NT2/D1 (cell line): ENCODE measurements at regions not wholly inside any gene's neighbourhood (a gene's known extent, or its start where the extent isn't known, plus 50 kb on each side); places are given as distances from the start of the nearest gene placed in this dataset.

Experiments
- DNase-seq: peaks from one replicate; pipeline ENCODE4 v3.0.0-alpha.2; 2011; ENCODE audit warnings: low read depth, low spot score
- H3K27me3 ChIP-seq: 2 replicates; pipeline ENCODE4 v1.6.0; 2011; ENCODE audit warnings: mild to moderate bottlenecking; ENCODE audit not compliant: insufficient read length, insufficient read depth
- H3K36me3 ChIP-seq: 2 replicates; pipeline ENCODE4 v1.6.1; 2011; ENCODE audit warnings: mild to moderate bottlenecking, low read length, mixed read lengths; ENCODE audit not compliant: insufficient read depth, insufficient read length
- H3K4me1 ChIP-seq: 2 replicates; pipeline ENCODE4 v1.5.1; 2011; ENCODE audit not compliant: insufficient read depth, insufficient read length
- H3K4me3 ChIP-seq: 2 replicates; pipeline ENCODE4 v1.5.1; 2011; ENCODE audit warnings: low read depth; ENCODE audit not compliant: insufficient read length
- H3K9ac ChIP-seq: 2 replicates; pipeline ENCODE4 v1.6.0; 2011; ENCODE audit warnings: low read depth; ENCODE audit not compliant: insufficient read length
- H3K9me3 ChIP-seq: 2 replicates; pipeline ENCODE4 v1.5.1; 2011; ENCODE audit warnings: mild to moderate bottlenecking, low read length; ENCODE audit not compliant: insufficient read depth
- SUZ12 ChIP-seq: IDR thresholded peaks from 2 replicates; pipeline ENCODE4 v1.6.1; 2011; ENCODE audit not compliant: insufficient read length, insufficient read depth; ENCODE audit errors: extremely low read depth
- YY1 ChIP-seq: IDR thresholded peaks from 2 replicates; pipeline ENCODE4 v1.6.1; 2011; ENCODE audit not compliant: insufficient read length, insufficient read depth
- ZNF274 ChIP-seq: IDR thresholded peaks from 2 replicates; pipeline ENCODE4 v1.6.1; 2011; ENCODE audit warnings: mild to moderate bottlenecking, low read depth, low read length

- H3K9me3 ChIP-seq = no peaks in the 10 kb centered on the region
- H3K36me3 ChIP-seq = no peaks in the 10 kb centered on the region
- TF ChIP-seq YY1 (no peak), ZNF274 (no peak), SUZ12 (no peak)
- DNase-seq = no peak
- H3K9ac ChIP-seq = no peak overlapping the region
- no peaks in the 10 kb centered on the region for H3K4me1 ChIP-seq
- H3K4me3 ChIP-seq = no peak overlapping the region
- H3K27me3 ChIP-seq = no peaks in the 10 kb centered on the region
Observed at GRCh38 chr3:151555523-151555922, 94.7 kb upstream of the IGSF10 start.

- Histone ChIP-seq H3K9me3 (no peaks in the 10 kb centered on the region), H3K4me1 (no peaks in the 10 kb centered on the region), H3K4me3 (no peak overlapping the region), H3K36me3 (no peaks in the 10 kb centered on the region), H3K27me3 (no peaks in the 10 kb centered on the region), H3K9ac (no peak overlapping the region)
- TF ChIP-seq YY1 (no peak), SUZ12 (no peak), ZNF274 (no peak)
- DNase-seq = no peak
Observed at GRCh38 chr3:151553888-151554287, 93.0 kb upstream of the IGSF10 start.

GRCh38 chr3:151552589-151552988, 91.7 kb upstream of the IGSF10 start:
- no peaks in the 10 kb centered on the region for H3K36me3 ChIP-seq
- H3K4me3 ChIP-seq = no peak overlapping the region
- no peaks in the 10 kb centered on the region for H3K27me3 ChIP-seq
- H3K9me3 ChIP-seq = no peaks in the 10 kb centered on the region
- H3K9ac ChIP-seq = no peak overlapping the region
- TF ChIP-seq ZNF274 = no peak
- no peak for TF ChIP-seq YY1
- no peak for TF ChIP-seq SUZ12
- DNase-seq = no peak
- H3K4me1 ChIP-seq = no peaks in the 10 kb centered on the region

GRCh38 chr3:151550642-151551041, 89.8 kb upstream of the IGSF10 start:
- H3K4me1 ChIP-seq = no peaks in the 10 kb centered on the region
- no peak for TF ChIP-seq YY1
- TF ChIP-seq SUZ12 = no peak
- no peak for TF ChIP-seq ZNF274
- no peaks in the 10 kb centered on the region for H3K36me3 ChIP-seq
- no peak overlapping the region for H3K9ac ChIP-seq
- no peak for DNase-seq
- no peaks in the 10 kb centered on the region for H3K27me3 ChIP-seq
- no peaks in the 10 kb centered on the region for H3K9me3 ChIP-seq
- H3K4me3 ChIP-seq = no peak overlapping the region

- H3K27me3 ChIP-seq = no peaks in the 10 kb centered on the region
- H3K4me1 ChIP-seq = no peaks in the 10 kb centered on the region
- DNase-seq = no peak
- no peak overlapping the region for H3K9ac ChIP-seq
- no peak overlapping the region for H3K4me3 ChIP-seq
- TF ChIP-seq YY1 (no peak), ZNF274 (no peak), SUZ12 (no peak)
- no peaks in the 10 kb centered on the region for H3K36me3 ChIP-seq
- H3K9me3 ChIP-seq = no peaks in the 10 kb centered on the region
Observed at GRCh38 chr3:151550025-151550618, 89.3 kb upstream of the IGSF10 start.

- TF ChIP-seq ZNF274 = no peak
- no peak for TF ChIP-seq YY1
- TF ChIP-seq SUZ12 = no peak
- no peak overlapping the region for H3K4me3 ChIP-seq
- no peaks in the 10 kb centered on the region for H3K9me3 ChIP-seq
- H3K9ac ChIP-seq = no peak overlapping the region
- DNase-seq = no peak
- no peaks in the 10 kb centered on the region for H3K27me3 ChIP-seq
- H3K4me1 ChIP-seq = no peaks in the 10 kb centered on the region
- H3K36me3 ChIP-seq = no peaks in the 10 kb centered on the region
Observed at GRCh38 chr3:151548195-151548594, 87.3 kb upstream of the IGSF10 start.

- DNase-seq = no peak
Observed at GRCh38 chr3:151544164-151544548, 83.3 kb upstream of the IGSF10 start.

GRCh38 chr3:151541178-151541577, 80.3 kb upstream of the IGSF10 start:
- TF ChIP-seq YY1 = no peak
- no peak for TF ChIP-seq SUZ12
- no peak for TF ChIP-seq ZNF274
- Histone ChIP-seq H3K9ac (no peak overlapping the region), H3K4me3 (no peak overlapping the region), H3K9me3 (no peaks in the 10 kb centered on the region), H3K36me3 (no peaks in the 10 kb centered on the region), H3K27me3 (no peaks in the 10 kb centered on the region), H3K4me1 (no peaks in the 10 kb centered on the region)
- no peak for DNase-seq

More at GRCh38 chr3:151544164-151544548, 83.3 kb upstream of the IGSF10 start:
- Histone ChIP-seq H3K9me3 (no peaks in the 10 kb centered on the region), H3K4me1 (no peaks in the 10 kb centered on the region), H3K36me3 (no peaks in the 10 kb centered on the region), H3K4me3 (no peak overlapping the region), H3K27me3 (no peaks in the 10 kb centered on the region), H3K9ac (no peak overlapping the region)
- TF ChIP-seq ZNF274 (no peak), SUZ12 (no peak), YY1 (no peak)
